Heart left ventricle (tissue), 16 donors: ENCODE measurements at regions not wholly inside any gene's neighbourhood (a gene's known extent, or its start where the extent isn't known, plus 50 kb on each side); places are given as distances from the start of the nearest gene placed in this dataset.

Experiments
- ATAC-seq, 4 donors: fragments of 200-7000 bp; cut with Tn5 transposase; one replicate each; pipeline ENCODE4 v1.9.1; 2020 to 2022; ENCODE audit warnings: moderate library complexity in 4 of 4, mild to moderate bottlenecking in 3 of 4, moderate number of reproducible peaks in 1 of 4
- DNase-seq, 5 donors: peaks; one replicate each; pipeline ENCODE4 v3.0.0-alpha.2; 2020
- H3K27ac ChIP-seq, 12 donors: fragments of 200-600 bp; sonication (generic) in 4 of 12; one replicate each; pipeline versions ENCODE4 v1.5.0 to v1.8.0; 2016 to 2022; ENCODE audit warnings: mild to moderate bottlenecking in 2 of 12
- H3K27me3 ChIP-seq, 9 donors: fragments of 200-600 bp; sonication (generic) in 2 of 9; one replicate each; pipeline versions ENCODE4 v1.5.1 to v1.8.0; 2016 to 2022; ENCODE audit warnings: mild to moderate bottlenecking in 3 of 9
- H3K36me3 ChIP-seq, 9 donors: fragments of 200-600 bp; sonication (generic) in 2 of 9; one replicate each; pipeline versions ENCODE4 v1.5.0 to v1.8.0; 2018 to 2022; ENCODE audit warnings: mild to moderate bottlenecking in 2 of 9
- H3K4me1 ChIP-seq, 12 donors: fragments of 200-600 bp; sonication (generic) in 4 of 12; one replicate each; pipeline versions ENCODE4 v1.5.0 to v1.8.0; 2016 to 2022; ENCODE audit warnings: mild to moderate bottlenecking in 3 of 12
- H3K4me3 ChIP-seq, 12 donors: fragments of 200-600 bp; sonication (generic) in 4 of 12; one replicate each; pipeline versions ENCODE4 v1.5.0 to v1.8.0; 2017 to 2022; ENCODE audit warnings: mild to moderate bottlenecking in 9 of 12, moderate library complexity in 4 of 12
- H3K9me3 ChIP-seq, 12 donors: fragments of 200-600 bp; sonication (generic) in 4 of 12; one replicate each; pipeline versions ENCODE4 v1.5.0 to v1.8.0; 2016 to 2022; ENCODE audit warnings: mild to moderate bottlenecking in 1 of 12
- POLR2A ChIP-seq, 2 donors: fragments of 450-650 bp; IDR thresholded peaks; one replicate each; pipeline ENCODE4 v1.6.1; 2017; ENCODE audit warnings: antibody characterized with exemption in 2 of 2, mild to moderate bottlenecking in 2 of 2, moderate library complexity in 2 of 2
- WGBS, 4 donors: extraction: QIAGEN DNeasy Blood & Tissue Kit in 2 of 4; methylation state at CpG; one replicate each; pipeline versions ENCODE4 v1.1.5 to v1.1.7; 2013 to 2018; 5-methylcytosine and 5-hydroxymethylcytosine counted together
- intact Hi-C, 10 donors: fragments of 100-400 bp; cut with DNase I; formaldehyde crosslinking; loops; one replicate each; pipeline versions ENCODE4 v1.11.1 to v1.14.2; 2022
- TF ChIP-seq, protein P1 (sequence below), 12 donors: fragments of 200-600 bp; sonication (generic) in 4 of 12; IDR thresholded peaks; one replicate each; pipeline versions ENCODE4 v1.5.0 to v1.8.0; 2018 to 2022; ENCODE audit warnings: antibody characterized with exemption in 12 of 12, mild to moderate bottlenecking in 5 of 12
- donor health status: ischemic (EF 13 %, LVEDD 7.1; RV severe dilation, severe dysfunction).
- donor health status: healthy with polysubstance abuse.
- donor health status: DM: no; HTN: yes; CAD: no.
- donor health status: DM: no; HTN: no; CAD: no.
- donor health status: ischemic (EF 25% LVEDD 6.9; RV normal size, moderate dysfunction).
- donor health status: ischemic (EF 25% LVEDD 5.7; RV mildly dilated, moderate dysfunction).
- donor health status: healthy.
- donor health status: DM: yes; HTN: yes; CAD: no.
- donor health status: ischemic (EF 35%, LVEDD 5.7; RV mildly dilated, moderate dysfunction).
- donor health status: nonischemic (EF 11% LVEDD 7.7; RV severe dilation, severe dysfunction).
- donor health status: DM: yes; HTN: yes; CAD: no.
- donor health status: PGD.
- donor health status: ischemic (EF 29% LVEDD 5.4; RV normal size, mild dysfunction).
- donor health status: nonischemic (EF 23%, LVEDD 6.1; RV moderate dilation, normal function).

DNA sequence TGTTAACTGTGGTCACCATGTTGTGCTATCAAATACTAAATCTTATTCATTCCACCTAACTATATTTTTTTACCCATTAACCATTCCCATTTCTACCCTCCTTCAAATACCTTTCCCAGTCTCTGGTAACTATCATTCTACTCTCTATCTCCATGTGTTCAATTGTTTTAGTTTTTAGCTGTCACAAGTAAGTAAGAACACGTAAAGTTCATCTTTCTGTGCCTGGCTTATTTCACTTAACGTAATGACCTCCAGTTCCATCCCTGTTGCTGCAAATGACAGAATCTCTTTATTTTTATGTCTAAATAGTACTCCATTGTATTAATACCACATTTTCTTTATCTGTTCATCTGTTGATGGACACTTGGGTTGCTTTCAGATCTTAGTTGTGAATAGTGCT is 485.1 kb upstream of the CD180 start:
- TF ChIP-seq, protein P1, sequence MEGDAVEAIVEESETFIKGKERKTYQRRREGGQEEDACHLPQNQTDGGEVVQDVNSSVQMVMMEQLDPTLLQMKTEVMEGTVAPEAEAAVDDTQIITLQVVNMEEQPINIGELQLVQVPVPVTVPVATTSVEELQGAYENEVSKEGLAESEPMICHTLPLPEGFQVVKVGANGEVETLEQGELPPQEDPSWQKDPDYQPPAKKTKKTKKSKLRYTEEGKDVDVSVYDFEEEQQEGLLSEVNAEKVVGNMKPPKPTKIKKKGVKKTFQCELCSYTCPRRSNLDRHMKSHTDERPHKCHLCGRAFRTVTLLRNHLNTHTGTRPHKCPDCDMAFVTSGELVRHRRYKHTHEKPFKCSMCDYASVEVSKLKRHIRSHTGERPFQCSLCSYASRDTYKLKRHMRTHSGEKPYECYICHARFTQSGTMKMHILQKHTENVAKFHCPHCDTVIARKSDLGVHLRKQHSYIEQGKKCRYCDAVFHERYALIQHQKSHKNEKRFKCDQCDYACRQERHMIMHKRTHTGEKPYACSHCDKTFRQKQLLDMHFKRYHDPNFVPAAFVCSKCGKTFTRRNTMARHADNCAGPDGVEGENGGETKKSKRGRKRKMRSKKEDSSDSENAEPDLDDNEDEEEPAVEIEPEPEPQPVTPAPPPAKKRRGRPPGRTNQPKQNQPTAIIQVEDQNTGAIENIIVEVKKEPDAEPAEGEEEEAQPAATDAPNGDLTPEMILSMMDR (IDR thresholded peaks at IDR 0.05) = no peak
- TF ChIP-seq POLR2A (IDR thresholded peaks at IDR 0.05) = no peak
- H3K4me1 ChIP-seq = peaks cover 0 to 15% (median 0%) of the 10 kb centered on the region in 12 donors
- intact Hi-C loops = no loop called here
- 91 to 96% (median 95%) methylated on average over 2 of the region's 2 CpGs for WGBS, 4 donors
- no peak for ATAC-seq
- peaks cover 0 to 7% (median 0%) of the 10 kb centered on the region in 12 donors for H3K9me3 ChIP-seq
- DNase-seq = no peak
- H3K27ac ChIP-seq = no peak overlapping the region
- no peaks in the 10 kb centered on the region for H3K27me3 ChIP-seq
- no peak overlapping the region for H3K4me3 ChIP-seq
- no peaks in the 10 kb centered on the region for H3K36me3 ChIP-seq

DNA sequence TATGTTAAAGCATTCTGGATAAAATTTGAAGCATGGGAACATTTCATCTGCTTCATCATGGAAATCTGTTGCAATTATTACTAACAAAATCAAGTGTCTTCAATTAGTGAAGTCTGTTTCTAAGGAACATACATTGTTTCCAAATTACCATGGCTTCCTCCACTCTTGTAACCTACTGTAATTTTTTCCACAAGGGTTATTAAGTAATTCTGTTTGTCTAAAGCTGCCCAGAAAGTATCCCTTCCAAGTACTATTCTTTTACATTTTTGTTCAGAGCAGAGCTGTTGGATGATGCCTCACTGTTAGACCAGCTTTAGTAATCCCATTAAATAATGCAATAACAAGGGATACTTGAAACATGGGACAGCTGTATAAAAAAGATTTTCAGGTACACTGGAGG is 483.5 kb upstream of the CD180 start:
- TF ChIP-seq, protein P1 (IDR thresholded peaks at IDR 0.05) = no peak
- no peak for TF ChIP-seq POLR2A (IDR thresholded peaks at IDR 0.05)
- no peak for ATAC-seq
- Histone ChIP-seq H3K36me3 (no peaks in the 10 kb centered on the region), H3K4me1 (peaks cover 0 to 16% (median 0%) of the 10 kb centered on the region in 12 donors), H3K27me3 (no peaks in the 10 kb centered on the region), H3K9me3 (peaks cover 0 to 4% (median 0%) of the 10 kb centered on the region in 12 donors), H3K27ac (peak overlapping the region in 1 of 12 donors; percentile 13), H3K4me3 (no peak overlapping the region)
- no peak for DNase-seq
- intact Hi-C loops = no loop called here

DNA sequence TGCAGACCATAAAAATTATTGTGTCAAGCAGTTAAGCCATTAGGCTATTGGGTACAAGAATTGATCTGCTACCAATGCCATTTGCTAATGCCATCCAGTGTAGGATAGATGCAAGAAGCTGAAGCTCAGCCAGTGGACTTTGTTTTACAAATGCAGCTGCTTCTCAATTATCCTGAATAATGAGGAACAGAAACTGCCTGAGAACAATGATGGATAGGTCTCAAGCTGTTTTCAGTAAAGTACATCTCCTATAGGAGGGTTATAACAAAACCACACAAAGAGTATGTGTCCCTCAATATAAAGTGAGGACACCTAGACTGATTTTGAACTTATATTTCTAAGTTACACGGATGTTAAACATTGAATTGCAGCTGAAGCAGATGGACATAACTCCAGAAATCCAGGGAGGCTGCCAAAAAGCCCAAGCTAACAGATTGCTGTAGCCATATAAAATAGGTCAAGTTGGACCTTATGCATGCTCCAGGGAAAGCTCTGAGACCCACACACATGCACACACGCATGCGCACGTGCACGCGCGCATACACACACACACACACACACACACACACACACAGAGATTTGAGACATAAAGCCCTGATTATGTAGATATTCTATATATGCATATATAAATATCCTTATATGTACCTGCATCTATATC is 482.7 kb upstream of the CD180 start:
- Histone ChIP-seq H3K4me1 (peaks cover 0 to 16% (median 0%) of the 10 kb centered on the region in 12 donors), H3K36me3 (no peaks in the 10 kb centered on the region), H3K4me3 (no peak overlapping the region), H3K9me3 (peaks cover 0 to 4% (median 0%) of the 10 kb centered on the region in 12 donors), H3K27me3 (no peaks in the 10 kb centered on the region), H3K27ac (no peak overlapping the region)
- TF ChIP-seq, protein P1 (IDR thresholded peaks at IDR 0.05) = no peak
- no peak for TF ChIP-seq POLR2A (IDR thresholded peaks at IDR 0.05)
- intact Hi-C loops = no loop called here
- DNase-seq = no peak
- 79 to 90% (median 87%) methylated on average over 7 of the region's 7 CpGs for WGBS, 4 donors
- no peak for ATAC-seq

DNA sequence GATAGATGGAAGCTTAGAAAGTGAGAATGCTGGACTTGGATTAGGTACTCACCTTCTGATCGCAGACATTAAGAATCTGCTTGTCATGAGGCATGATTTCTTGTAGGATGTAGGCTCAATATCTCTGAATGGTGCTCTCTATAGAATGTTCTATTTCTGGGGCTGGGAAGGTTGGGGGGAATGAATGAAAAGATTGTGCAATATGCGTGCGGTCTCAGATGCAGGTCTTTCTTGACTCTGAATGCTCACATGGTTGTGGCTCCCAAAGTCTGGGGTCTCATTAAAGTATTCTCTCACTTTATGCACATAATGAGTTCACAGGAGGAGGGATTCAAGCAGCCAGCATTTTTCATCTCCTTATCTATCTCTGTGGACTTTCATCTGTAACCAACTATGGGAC is 482.0 kb upstream of the CD180 start:
- Histone ChIP-seq H3K27me3 (no peaks in the 10 kb centered on the region), H3K27ac (no peak overlapping the region), H3K36me3 (no peaks in the 10 kb centered on the region), H3K4me1 (peaks cover 0 to 16% (median 0%) of the 10 kb centered on the region in 12 donors), H3K9me3 (peaks cover 0 to 4% (median 0%) of the 10 kb centered on the region in 12 donors), H3K4me3 (no peak overlapping the region)
- ATAC-seq = no peak
- DNase-seq = no peak
- WGBS, 4 donors = 82 to 99% (median 94%) methylated on average over 3 of the region's 3 CpGs
- no peak for TF ChIP-seq POLR2A (IDR thresholded peaks at IDR 0.05)
- TF ChIP-seq, protein P1 (IDR thresholded peaks at IDR 0.05) = no peak
- intact Hi-C loops = no loop called here
